Activated CD4-positive, CD25-positive, alpha-beta regulatory T cell treated with anti-CD3 and anti-CD28 coated beads, Interleukin-2, amount 50 U/mL, for 72 hours (primary cell): ENCODE measurements at regions not wholly inside any gene's neighbourhood (a gene's known extent, or its start where the extent isn't known, plus 50 kb on each side); places are given as distances from the start of the nearest gene placed in this dataset.

Source experiments
- DNase-seq: peaks from one replicate; pipeline ENCODE4 v3.0.0; 2021

DNA sequence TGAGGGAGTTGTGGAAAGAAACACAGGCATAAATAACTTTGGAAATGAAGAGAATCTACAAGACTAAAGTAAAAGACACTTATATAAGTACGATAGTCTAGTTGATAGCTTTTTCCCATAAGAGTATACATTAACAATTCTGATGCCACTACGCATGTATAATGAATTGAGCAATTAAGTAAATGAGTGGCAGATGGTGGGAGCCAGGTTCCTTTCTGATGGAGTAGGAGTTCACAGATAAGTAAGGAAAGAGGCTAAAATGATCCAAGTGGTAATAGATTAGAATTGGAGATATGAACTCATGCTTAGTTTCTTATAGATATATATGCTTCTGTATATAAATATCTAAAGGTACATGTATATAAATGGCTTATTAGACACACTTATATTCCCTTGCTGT, 368.3 kb downstream of the FAM181B start:
- DNase-seq: no peak

DNA sequence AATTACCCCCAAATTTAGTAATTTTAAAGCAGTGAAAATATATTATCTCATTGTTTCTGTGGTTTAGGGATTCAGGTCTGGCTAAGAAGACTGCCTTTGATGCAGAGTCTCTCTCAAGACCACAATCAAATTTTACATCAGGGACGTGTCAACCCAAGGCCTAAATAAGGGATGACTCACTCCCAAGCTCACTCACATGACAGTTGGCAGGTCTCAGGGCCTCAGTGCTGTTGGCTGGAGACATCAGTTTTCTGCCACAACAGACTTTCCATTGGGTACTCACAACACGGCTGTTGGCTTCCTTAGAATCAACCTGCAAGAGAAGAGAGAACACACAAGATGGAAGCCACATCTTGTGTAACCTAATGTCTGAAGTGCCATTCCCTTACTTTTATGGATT, 377.3 kb downstream of the FAM181B start:
- DNase-seq: no peak

DNA sequence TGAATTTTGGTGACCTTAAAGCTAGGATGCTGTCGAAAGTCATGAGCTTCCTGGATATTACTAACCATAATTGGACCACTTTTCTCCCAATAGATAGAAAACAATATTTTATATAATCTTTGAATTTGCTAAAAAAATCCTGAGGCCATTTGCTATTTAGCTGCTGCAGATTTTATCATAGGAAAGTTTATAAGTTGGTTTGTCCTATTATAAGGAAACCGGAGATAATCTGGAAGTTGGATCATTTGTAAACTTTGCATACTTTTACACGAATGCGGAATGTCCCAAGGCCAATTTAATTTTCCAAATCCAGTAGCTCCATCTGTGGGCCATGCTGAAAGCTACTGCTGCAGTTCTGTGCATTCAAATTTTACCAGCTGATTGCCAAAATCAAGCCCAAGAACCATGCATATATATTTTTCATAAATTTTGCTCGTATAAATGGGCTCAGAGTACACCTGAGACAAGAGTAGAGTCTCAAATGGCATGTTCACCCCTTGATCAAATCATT, 378.3 kb downstream of the FAM181B start:
- DNase-seq: no peak

DNA sequence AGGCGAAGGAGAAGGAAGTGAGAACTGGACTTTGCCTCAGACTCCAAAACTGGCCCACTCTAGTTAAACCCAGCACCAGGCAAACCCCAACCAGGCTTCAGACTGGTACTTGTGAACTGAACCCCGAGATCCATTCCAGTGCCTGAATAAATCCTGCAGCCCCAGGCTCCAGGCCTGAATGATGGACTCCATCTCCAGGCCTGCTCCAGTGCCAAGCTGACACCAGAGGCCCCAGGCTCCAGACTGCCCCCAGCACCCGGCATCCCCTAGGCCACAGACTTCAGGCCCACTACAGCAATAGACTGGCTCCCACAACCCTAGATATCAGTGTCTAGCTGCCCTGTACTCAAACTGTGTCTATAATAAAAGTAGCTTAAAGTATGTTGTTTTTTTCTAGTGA, 406.8 kb downstream of the FAM181B start:
- DNase-seq: no peak

DNA sequence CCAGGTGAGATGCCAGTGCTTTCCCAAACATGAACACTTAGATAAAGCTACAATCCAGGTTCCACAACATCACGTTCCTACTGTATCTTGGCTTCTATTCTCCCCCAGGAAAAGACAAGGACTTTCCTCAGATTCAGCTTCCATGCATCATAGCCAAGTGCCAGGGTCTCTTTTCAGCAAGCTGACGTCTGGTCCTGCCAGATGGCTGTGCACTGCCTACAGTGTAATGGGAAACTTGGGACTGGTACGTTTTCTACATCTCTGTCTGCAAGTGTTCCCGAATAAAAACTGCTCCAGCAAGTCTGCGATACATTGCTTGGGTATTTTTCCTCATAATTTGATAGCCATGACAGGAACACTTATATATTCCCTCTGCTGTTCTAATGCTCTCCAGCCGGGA, 412.5 kb downstream of the FAM181B start:
- no peak for DNase-seq

DNA sequence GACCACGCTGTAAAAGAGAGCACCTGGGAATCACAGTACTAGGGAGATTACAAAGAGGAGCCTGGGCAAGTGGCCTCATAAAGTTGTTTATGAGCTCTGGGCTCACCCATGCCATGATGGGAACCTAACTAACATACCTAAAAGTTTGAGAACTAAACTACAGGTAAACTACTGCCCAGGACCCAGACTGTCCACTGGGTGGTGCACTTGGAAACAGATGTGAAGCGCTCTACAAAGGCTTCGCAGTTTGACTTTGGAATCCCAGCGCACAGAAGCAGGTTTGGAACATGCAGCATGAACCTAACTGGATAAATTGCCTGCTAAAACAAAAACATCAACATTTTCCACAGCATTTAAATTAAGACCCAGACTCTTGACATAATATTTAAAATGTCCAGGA, 418.6 kb downstream of the FAM181B start:
- DNase-seq: no peak

DNA sequence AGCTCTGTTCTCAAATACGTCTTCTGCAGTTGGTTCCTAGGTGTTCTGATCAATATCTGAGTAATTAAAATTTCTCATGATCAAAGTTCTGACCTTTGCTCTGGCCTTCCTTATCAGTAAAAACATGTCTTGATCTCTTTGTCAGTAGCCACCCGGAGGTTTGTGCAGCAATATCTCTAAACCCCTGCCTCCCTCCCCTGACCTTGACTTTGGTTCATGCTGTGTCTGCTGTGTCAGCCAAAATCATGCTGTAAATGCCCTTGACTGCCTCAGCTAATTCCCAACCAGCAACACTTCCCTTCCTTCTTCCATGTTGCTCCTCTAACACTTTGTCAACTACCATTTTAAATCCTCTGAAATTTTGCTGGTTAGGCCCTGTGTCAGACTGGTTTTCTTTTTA, 424.7 kb downstream of the FAM181B start:
- DNase-seq: no peak

DNA sequence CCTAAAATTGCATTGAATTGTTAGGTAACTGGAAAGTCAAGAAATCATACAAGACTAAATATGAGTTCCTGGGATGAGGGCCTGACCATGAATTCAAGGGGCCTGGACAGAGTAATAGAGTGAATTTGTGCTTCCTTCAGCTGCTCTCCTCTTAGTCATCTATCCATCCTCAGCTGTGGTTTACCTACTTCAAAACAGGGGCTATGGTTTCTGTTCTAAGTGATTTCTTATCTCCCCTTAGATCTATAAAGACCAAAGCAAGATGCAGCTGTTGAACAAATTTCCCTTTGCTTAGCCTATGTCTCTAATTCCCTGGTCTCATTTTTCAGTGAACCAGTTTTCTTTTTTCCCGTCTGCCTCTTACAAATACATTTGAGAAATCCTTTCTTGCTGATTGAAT, 428.5 kb downstream of the FAM181B start:
- no peak for DNase-seq

DNA sequence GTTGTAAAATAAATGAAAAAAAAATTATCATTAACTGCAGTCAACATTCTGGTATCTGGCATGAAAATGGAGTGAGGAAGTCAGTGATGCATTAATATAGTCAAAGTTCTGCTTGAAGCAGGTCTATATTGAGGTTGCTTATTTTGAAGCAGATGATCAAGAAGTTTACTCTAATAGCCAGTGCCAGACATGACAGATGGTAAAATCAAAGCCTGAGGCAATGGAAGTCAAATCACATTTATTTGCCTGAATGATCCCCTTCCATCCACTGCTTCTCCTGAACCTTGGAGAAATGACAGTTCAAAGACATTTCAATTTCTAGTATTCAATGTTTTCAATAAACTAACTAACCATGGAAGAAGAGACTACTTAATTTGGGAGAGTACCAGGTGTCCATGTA, 430.0 kb downstream of the FAM181B start:
- no peak for DNase-seq

DNA sequence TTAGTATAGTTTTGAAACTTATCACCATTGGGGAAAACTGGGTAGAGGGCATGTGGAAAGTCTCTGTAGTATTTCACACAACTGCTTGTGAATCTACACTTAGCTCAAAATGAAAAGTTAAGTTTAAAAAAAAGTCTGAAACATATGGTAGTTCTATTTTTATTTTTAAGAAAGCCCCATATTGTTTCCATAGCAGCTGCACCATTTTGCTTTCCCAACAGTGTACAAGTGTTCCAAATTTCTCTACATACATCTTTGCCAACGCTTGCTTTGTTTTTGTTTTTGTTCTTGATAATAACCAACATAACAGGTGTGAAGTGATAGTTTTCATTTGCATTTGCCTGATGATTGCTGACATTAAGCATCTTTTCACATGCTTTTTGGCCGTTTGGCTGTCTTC, 445.2 kb downstream of the FAM181B start:
- no peak for DNase-seq

DNA sequence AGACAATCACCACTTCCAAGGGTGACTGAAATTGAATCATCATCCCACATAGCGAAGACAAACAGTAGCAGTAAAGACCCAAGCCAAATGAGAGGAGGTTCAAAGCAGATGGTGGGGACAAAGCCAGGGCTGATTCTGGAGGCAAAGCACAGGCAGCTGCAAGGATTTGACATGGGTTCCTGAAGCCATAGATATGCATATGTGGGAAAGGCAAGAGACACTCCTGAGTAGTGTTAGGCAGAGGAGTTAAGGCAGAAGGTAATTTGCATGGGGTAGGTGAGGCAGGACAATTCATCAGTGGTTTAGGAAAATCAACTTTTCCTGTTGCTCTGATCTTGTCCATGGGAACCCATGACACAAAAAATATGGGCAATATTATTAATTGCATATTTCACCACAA, 462.8 kb downstream of the FAM181B start:
- DNase-seq: no peak

DNA sequence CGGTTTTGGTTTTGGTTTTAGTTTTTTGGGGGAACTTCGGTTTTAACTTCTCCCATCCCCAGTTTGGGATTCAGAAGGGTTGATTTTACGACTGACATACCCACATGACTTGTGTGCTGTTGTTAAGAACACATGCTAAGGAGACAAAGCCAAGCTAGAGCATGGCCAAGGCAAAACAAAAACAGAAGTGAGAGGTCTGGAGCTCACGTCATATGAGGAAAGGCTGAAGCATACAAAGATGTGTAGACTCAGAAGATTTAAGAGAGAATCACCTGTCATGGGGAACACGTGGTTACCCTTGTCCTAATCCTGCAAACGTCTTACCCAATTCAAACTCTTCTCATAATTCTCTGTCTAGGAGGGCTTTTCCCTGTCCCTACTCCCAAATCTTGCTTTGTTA, 465.0 kb downstream of the FAM181B start:
- DNase-seq: no peak

DNA sequence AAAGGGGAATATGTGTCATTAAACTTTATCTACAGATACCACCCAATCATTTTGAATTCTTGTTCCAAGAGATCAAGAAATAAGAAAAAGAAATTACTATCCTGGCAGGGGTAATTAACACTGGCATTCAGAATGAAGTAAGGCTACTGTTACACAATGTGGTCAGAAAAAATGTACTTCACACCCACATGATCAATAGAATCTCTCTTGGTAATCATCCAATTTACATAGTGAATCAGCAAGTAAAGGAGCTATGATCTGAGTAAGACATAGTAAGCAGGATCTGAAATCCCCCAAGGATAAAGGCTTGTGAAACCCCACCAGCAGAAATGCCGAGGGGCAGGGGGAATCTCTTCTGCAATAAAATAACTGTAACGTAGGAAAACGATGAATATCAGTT, 466.5 kb downstream of the FAM181B start:
- no peak for DNase-seq

DNA sequence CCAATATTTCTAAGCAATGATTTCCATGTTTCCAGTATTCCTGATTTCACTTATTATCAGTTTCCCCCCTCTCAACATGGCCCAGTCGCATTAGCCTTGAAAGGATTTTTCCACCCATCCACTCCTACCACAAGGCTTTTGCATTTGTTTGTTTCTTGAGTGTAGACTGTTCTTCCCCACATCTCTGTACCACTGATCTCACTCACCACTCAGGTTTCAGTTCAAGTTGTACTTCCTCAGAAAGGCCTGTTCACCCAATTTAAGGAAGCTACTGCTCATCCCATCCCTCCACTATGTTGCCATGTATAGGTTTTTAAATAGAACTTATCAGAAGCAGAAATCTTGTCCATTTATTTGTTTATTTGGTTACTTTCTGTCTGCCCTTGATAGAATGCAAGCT, 472.3 kb downstream of the FAM181B start:
- DNase-seq: no peak

DNA sequence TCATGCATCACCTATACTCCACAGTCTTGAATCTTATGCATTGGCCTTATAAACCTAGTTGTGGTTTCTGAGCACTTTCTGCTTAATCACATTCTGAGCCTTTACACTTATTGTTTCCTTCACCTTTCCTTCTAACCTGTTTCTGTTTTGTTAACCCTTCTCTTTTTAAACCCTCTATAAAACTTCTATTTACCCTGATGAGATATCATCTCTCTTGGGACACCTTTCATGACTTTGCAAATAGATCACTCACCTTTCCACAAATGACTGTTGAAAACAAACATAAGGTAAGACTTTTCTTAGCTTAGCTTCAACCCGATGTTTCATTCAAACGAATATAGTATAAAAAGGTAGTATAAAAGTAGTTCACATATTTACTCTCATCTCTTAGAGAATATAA, 483.6 kb downstream of the FAM181B start:
- DNase-seq: no peak

DNA sequence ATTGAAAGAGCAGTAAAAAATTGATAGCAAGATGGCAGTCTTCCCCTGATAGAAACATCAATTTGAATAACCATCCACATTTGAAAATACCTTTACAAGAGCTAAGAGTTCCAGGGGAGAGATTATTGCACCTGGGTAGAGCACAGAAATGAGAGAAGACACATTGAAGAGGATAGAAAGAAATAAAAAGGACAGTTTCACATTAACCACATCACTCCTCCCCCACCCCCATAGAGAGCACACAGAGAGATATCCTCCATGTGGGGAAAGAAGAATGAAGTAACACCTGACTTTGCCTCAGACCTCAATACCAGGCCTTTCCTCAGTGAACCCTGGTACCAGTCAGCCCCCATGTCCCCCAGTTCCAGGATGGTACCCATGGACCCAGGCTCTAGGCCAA, 486.7 kb downstream of the FAM181B start:
- no peak for DNase-seq

DNA sequence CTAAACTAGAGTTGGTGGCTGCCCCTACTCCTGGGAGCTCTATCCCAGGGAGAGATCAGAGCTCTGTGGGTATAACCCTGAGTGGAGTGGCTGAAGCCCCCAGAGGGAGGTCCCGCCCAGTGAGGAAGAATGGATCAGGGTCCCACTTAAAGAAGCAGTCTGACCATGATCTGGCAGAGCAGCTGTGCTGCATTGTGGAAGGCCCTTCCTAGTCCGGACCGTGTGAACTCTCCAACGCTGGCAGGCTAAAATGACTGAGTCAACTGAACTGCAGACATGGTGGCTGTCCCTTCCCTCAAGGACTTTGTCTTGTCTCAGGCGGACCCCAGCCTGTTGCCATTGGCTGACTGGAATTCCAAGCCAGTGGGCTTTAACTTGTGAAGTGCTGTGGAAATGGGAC, 494.2 kb downstream of the FAM181B start:
- DNase-seq: no peak

DNA sequence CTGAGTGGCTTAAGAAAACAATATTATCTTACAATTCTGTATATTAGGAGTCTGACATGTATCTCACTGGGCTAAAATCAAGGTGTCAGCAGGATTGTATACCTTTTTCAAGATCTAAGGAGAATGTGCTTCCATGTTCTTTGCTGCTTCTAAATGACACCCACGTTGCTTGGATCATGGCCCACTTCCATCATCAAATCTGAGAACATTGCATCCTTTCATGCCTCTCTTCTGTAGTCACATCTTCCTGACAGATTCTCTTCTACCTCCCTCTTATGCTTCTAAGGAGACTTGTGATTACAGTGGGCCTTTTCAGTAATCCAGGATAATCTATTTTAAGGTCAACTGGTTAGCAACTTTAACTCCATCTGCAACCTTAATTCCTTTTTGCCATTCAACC, 499.4 kb downstream of the FAM181B start:
- no peak for DNase-seq

DNA sequence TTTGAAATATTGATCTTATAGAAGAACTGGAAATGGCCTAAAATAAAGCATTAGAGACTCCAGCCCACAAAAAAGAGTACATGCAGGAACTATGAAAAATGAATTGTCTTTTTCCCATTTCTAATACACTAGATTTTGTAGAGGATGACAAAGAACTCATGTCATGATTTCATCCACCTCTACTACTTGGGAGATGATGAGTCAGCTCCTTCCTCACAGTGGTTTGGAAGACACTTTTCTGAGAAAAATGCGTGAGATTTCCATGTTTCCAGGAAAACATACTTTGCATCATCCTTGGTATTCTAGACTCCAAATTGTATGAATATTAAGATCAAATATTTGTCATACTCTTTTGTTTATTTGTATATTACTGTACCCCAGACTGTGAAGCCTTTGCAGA, 500.5 kb downstream of the FAM181B start:
- no peak for DNase-seq

DNA sequence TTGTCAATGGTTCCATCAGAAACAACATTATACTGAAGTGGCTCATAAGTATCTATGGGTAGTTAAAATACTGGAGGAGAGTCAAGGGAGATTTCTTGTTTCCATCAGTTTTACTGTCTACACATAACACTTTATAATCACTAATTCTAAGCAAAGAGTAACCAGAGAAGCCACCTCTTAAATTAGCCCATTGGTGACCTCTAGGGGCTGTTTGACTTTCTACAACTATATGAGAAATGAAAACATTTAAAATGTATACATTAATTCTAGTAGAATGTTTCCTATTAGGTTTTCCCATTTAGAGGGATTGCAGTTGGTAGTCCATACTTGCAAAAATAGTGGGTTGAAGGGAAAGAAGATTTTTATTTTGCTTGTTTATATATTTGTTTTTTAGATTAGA, 504.3 kb downstream of the FAM181B start:
- DNase-seq: no peak

DNA sequence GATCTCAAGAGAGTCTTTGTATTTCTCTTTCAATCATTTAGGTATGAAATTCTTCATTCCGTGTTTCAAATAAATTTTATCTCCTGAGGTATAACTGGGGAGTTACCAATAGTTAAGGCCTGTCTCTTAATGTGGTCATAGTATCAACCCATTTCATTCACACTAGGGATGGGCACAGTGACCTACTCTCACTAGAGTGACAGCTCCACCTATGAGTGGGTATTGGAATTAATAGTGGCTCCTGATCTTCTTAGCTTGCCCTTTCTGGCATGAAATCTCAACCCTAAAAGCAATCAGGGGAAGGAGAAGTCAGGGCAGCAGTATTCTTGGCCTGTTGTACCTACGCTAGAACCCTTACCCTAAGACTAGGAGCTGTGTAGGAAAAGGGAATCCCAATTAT, 507.7 kb downstream of the FAM181B start:
- no peak for DNase-seq

DNA sequence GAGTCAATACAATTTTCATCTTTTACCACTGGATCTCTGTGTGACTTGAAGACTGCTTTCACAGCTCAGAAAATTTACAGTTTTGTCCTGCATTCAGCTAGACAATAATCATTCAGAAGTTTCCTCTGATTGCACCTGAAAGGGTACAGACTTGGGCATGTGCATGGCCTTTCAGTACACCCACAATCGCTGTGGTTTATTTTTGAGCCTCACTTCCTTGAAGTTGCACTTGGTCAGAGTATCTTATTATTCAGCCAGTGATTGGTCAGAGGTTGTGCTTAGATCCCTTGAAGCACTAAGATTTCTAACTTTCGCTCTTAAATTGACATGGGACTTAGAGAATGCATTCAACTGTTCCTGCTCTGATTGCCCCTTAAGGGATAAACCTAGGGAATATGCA, 508.2 kb downstream of the FAM181B start:
- DNase-seq: no peak

DNA sequence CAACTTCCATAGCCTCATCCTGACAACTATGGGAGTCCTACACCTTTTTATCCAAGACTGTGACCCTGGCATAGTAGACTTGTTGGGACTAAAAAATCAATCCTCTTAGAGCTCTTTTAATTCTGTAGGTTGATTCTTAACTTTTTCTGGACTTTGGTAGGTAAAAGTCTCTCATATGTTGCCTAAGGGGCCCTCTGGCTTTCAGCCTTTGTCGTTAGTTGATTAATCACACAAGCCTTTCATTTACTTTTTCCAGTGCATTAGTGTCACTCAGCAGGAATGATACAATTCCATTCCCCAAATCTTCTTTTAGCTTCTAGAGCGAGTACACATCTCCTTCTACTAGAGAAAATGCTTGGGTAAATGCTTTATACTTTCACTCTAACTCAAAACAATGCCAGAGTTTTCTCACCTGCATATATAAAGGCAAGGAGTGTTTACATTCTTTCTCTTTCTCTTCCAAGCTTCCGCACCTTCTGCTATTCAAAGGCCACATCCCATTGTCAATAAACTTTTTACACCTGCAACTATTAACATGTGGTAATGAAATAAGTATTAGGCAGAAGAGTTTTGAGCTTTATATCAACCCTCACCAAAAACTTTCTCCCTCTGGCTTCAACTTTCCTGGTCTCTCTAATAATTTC, 516.6 kb downstream of the FAM181B start:
- DNase-seq: no peak

DNA sequence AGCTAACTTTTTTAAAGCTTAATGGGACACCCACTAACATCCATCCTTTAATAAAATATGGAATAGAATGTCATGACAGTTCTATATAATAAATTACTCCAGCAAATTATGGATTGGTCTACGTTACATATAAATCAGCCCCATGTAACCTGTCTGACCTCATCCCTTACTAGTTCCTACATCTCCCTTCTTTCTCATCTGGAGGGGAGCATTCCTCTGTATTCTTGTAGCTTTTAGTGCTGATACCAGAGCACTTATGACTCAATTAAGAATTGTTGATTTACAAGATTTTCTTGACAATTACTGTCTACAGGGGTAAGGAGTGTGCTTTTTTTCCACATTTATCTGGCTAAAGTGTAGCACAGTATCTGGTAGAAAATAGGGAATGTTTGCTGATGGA, 523.7 kb downstream of the FAM181B start:
- DNase-seq: no peak

DNA sequence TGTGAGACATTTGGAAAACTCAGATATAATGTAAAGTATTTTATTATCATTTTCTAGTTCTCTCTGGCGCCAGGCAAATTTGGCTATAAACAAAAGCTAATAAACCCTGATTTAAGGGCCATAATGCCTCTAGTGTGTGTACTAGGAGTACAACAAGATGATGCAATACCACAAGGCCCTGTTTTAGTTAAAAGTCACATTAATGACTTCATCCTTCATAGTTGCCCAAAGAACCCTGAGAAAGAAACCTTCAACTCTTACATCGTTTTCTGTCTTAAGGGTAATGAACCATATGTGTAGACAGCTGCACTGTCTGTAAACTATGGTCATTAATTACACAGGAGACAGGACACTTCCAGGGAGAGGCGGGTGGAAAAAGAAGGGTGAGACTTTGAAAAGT, 538.4 kb downstream of the FAM181B start:
- no peak for DNase-seq

DNA sequence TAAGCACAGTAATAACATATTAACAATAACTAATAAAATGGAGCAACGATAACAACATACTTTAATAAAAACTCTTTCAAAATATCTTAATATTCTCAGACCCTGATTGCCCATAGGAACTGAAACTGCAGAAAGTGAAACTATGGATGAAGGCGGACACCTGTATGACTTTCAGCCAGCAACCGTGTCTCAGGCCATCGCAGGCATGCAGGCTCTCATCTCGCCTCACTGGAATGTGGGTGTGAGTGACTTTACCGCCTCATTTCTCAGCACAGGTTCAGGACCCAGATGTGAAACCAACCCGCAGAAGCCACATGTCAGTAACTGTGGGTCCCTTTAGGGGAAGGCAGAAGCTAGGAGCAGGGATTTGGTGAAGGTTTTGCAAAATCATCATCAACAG, 539.1 kb downstream of the FAM181B start:
- no peak for DNase-seq
